ENCODE measurements at regions not wholly inside any gene's neighbourhood (a gene's known extent, or its start where the extent isn't known, plus 50 kb on each side); places are given as distances from the start of the nearest gene placed in this dataset.

GRCh38 chrX:28472926-28473325 lies 114.3 kb upstream of the IL1RAPL1 start:
- H3K27ac ChIP-seq, result no peak overlapping the region
- no peaks in the 10 kb centered on the region for H3K9me2 ChIP-seq (replicated peaks; ENCODE audit: insufficient read depth)
- H4K20me1 ChIP-seq (ENCODE audit: insufficient read depth, poor library complexity, severe bottlenecking), result no peaks in the 10 kb centered on the region
- DNase-seq (ENCODE audit: low spot score), result no peak
- H3K36me3 ChIP-seq (replicated peaks; ENCODE audit: insufficient read depth, low read depth), result no peaks in the 10 kb centered on the region
- H3K79me2 ChIP-seq, result no peaks in the 10 kb centered on the region
- no peak overlapping the region for H3K4me2 ChIP-seq
- H3K27me3 ChIP-seq, result no peaks in the 10 kb centered on the region
- no peak overlapping the region for H3K4me3 ChIP-seq
- no peaks in the 10 kb centered on the region for H3K4me1 ChIP-seq (ENCODE audit: insufficient read depth)
- TF ChIP-seq EZH2 (IDR thresholded peaks at IDR 0.05; ENCODE audit: borderline replicate concordance), result no peak
- no peak for TF ChIP-seq CTCF (IDR thresholded peaks at IDR 0.05; ENCODE audit: poor library complexity)
- TF ChIP-seq EZH2phosphoT487 (IDR thresholded peaks at IDR 0.05; ENCODE audit: low read depth, severe bottlenecking, unreplicated experiment), result no peak
- H3K9me3 ChIP-seq (ENCODE audit: low read depth), result no peaks in the 10 kb centered on the region
- H2AFZ ChIP-seq, result no peak overlapping the region

GRCh38 chrX:28487818-28488217 lies 99.4 kb upstream of the IL1RAPL1 start:
- DNase-seq (ENCODE audit: low spot score), result no peak
- Histone ChIP-seq H3K4me3 (no peak overlapping the region), H3K27me3 (no peaks in the 10 kb centered on the region), H3K79me2 (no peaks in the 10 kb centered on the region), H3K4me2 (no peak overlapping the region), H3K4me1 (ENCODE audit: insufficient read depth) (no peaks in the 10 kb centered on the region), H3K9me3 (ENCODE audit: low read depth) (no peaks in the 10 kb centered on the region), H2AFZ (no peak overlapping the region), H4K20me1 (ENCODE audit: insufficient read depth, poor library complexity, severe bottlenecking) (no peaks in the 10 kb centered on the region), H3K36me3 (replicated peaks; ENCODE audit: insufficient read depth, low read depth) (no peaks in the 10 kb centered on the region), H3K9me2 (replicated peaks; ENCODE audit: insufficient read depth) (no peaks in the 10 kb centered on the region), H3K27ac (no peak overlapping the region)
- WGBS (ENCODE audit: low lambda C conversion rate, missing lambda C conversion rate), result 84% methylated on average over 3 of the region's 3 CpGs
- TF ChIP-seq EZH2 (IDR thresholded peaks at IDR 0.05; ENCODE audit: borderline replicate concordance), result no peak
- TF ChIP-seq CTCF (IDR thresholded peaks at IDR 0.05; ENCODE audit: poor library complexity), result no peak
- TF ChIP-seq EZH2phosphoT487 (IDR thresholded peaks at IDR 0.05; ENCODE audit: low read depth, severe bottlenecking, unreplicated experiment), result no peak

GRCh38 chrX:28491322-28491721 lies 95.9 kb upstream of the IL1RAPL1 start:
- no peak overlapping the region for H3K4me2 ChIP-seq
- DNase-seq (ENCODE audit: low spot score), result no peak
- no peak overlapping the region for H3K4me3 ChIP-seq
- H3K9me3 ChIP-seq (ENCODE audit: low read depth), result no peaks in the 10 kb centered on the region
- H3K27me3 ChIP-seq, result no peaks in the 10 kb centered on the region
- no peak overlapping the region for H3K27ac ChIP-seq
- no peaks in the 10 kb centered on the region for H4K20me1 ChIP-seq (ENCODE audit: insufficient read depth, poor library complexity, severe bottlenecking)
- no peaks in the 10 kb centered on the region for H3K9me2 ChIP-seq (replicated peaks; ENCODE audit: insufficient read depth)
- no peaks in the 10 kb centered on the region for H3K79me2 ChIP-seq
- TF ChIP-seq EZH2phosphoT487 (IDR thresholded peaks at IDR 0.05; ENCODE audit: low read depth, severe bottlenecking, unreplicated experiment), result no peak
- no peak for TF ChIP-seq CTCF (IDR thresholded peaks at IDR 0.05; ENCODE audit: poor library complexity)
- TF ChIP-seq EZH2 (IDR thresholded peaks at IDR 0.05; ENCODE audit: borderline replicate concordance), result no peak
- H2AFZ ChIP-seq, result no peak overlapping the region
- H3K4me1 ChIP-seq (ENCODE audit: insufficient read depth), result no peaks in the 10 kb centered on the region
- no peaks in the 10 kb centered on the region for H3K36me3 ChIP-seq (replicated peaks; ENCODE audit: insufficient read depth, low read depth)

- Histone ChIP-seq H4K20me1 (ENCODE audit: insufficient read depth, poor library complexity, severe bottlenecking) (no peaks in the 10 kb centered on the region), H3K4me1 (ENCODE audit: insufficient read depth) (no peaks in the 10 kb centered on the region), H3K79me2 (no peaks in the 10 kb centered on the region), H3K4me2 (no peak overlapping the region), H2AFZ (no peak overlapping the region), H3K36me3 (replicated peaks; ENCODE audit: insufficient read depth, low read depth) (no peaks in the 10 kb centered on the region), H3K4me3 (no peak overlapping the region), H3K9me3 (ENCODE audit: low read depth) (no peaks in the 10 kb centered on the region), H3K27ac (no peak overlapping the region), H3K27me3 (no peaks in the 10 kb centered on the region), H3K9me2 (replicated peaks; ENCODE audit: insufficient read depth) (no peaks in the 10 kb centered on the region)
- TF ChIP-seq EZH2phosphoT487 (IDR thresholded peaks at IDR 0.05; ENCODE audit: low read depth, severe bottlenecking, unreplicated experiment) (no peak), EZH2 (IDR thresholded peaks at IDR 0.05; ENCODE audit: borderline replicate concordance) (no peak), CTCF (IDR thresholded peaks at IDR 0.05; ENCODE audit: poor library complexity) (no peak)
- 72% methylated on average over 6 of the region's 6 CpGs for WGBS (ENCODE audit: low lambda C conversion rate, missing lambda C conversion rate)
- DNase-seq (ENCODE audit: low spot score), result no peak
Observed at GRCh38 chrX:28491941-28492340, 95.3 kb upstream of the IL1RAPL1 start.
